Liver (tissue), 6 donors: ENCODE measurements at regions not wholly inside any gene's neighbourhood (a gene's known extent, or its start where the extent isn't known, plus 50 kb on each side); places are given as distances from the start of the nearest gene placed in this dataset.
"Not testable (repeated sequence)": the region's sequence is repeated elsewhere in the genome, so short reads cannot be mapped to it uniquely, and the experiment has no call there.

Experiments
- DNase-seq: peaks from one replicate; pipeline ENCODE4 v3.0.0-alpha.2; 2017; ENCODE audit warnings: low spot score
- H3K27ac ChIP-seq, 2 donors: one replicate each; pipeline ENCODE4 v1.7.0; 2013; ENCODE audit warnings: inconsistent platforms in 2 of 2, low read length in 2 of 2, control low read depth in 1 of 2, low read depth in 1 of 2, mild to moderate bottlenecking in 1 of 2
- H3K27me3 ChIP-seq, 4 donors: one replicate each; pipeline versions ENCODE4 v1.6.1 to v1.7.0; 2013; ENCODE audit warnings: low read length in 3 of 4, inconsistent platforms in 1 of 4, mild to moderate bottlenecking in 1 of 4, moderate library complexity in 1 of 4; ENCODE audit not compliant: control insufficient read depth in 4 of 4, insufficient read depth in 4 of 4
- H3K36me3 ChIP-seq, 4 donors: one replicate each; pipeline versions ENCODE4 v1.6.1 to v1.7.0; 2013; ENCODE audit warnings: low read length in 3 of 4, mild to moderate bottlenecking in 3 of 4, low read depth in 1 of 4, moderate library complexity in 1 of 4; ENCODE audit not compliant: control insufficient read depth in 4 of 4, insufficient read depth in 3 of 4
- H3K4me1 ChIP-seq, 4 donors: one replicate each; pipeline versions ENCODE4 v1.6.1 to v1.7.0; 2013; ENCODE audit warnings: low read length in 3 of 4, mild to moderate bottlenecking in 3 of 4, moderate library complexity in 1 of 4; ENCODE audit not compliant: control insufficient read depth in 4 of 4, insufficient read depth in 4 of 4
- H3K4me3 ChIP-seq, 3 donors: one replicate each; pipeline versions ENCODE4 v1.6.1 to v1.7.0; 2013; ENCODE audit warnings: low read length in 3 of 3, control low read depth in 1 of 3, low read depth in 1 of 3, mild to moderate bottlenecking in 1 of 3
- H3K9ac ChIP-seq, 2 donors: one replicate each; pipeline ENCODE4 v1.7.0; 2013; ENCODE audit warnings: low read length in 2 of 2, mild to moderate bottlenecking in 2 of 2, moderate library complexity in 2 of 2, control low read depth in 1 of 2, low read depth in 1 of 2
- H3K9me3 ChIP-seq, 4 donors: one replicate each; pipeline versions ENCODE4 v1.6.1 to v1.7.0; 2013; ENCODE audit warnings: low read length in 3 of 4; ENCODE audit not compliant: control insufficient read depth in 4 of 4
- WGBS: extraction: QIAGEN DNeasy Blood & Tissue Kit; methylation state at CpG from one replicate; pipeline ENCODE4 v1.1.7; 2013; 5-methylcytosine and 5-hydroxymethylcytosine counted together
- donor health status: healthy.
- donor health status: healthy.
- donor health status: healthy.

DNA sequence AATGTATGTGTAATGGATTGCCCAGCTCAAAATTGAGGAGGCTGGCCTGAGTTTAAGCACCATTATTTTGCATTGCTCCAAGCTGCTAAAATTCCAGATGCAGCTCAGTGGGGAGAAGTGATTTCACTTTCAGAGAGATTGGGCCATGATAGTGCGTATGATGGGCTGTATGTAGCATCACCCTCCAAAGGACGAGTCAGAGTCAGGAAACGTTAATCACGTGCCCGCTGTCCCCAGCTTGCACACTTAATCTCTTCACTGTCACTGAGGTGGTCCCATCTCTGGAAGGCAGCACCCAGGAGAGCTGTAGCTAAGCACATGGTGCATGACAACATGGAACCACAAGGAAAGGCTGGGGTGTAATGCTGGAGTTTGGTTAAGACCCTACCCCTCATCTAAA is 337.4 kb downstream of the ANAPC1 start:
- not testable (repeated sequence) for H3K9ac ChIP-seq, H3K36me3 ChIP-seq, H3K4me3 ChIP-seq, H3K27me3 ChIP-seq, H3K4me1 ChIP-seq, H3K9me3 ChIP-seq, H3K27ac ChIP-seq, DNase-seq
- 88% methylated on average over 5 of the region's 5 CpGs for WGBS

DNA sequence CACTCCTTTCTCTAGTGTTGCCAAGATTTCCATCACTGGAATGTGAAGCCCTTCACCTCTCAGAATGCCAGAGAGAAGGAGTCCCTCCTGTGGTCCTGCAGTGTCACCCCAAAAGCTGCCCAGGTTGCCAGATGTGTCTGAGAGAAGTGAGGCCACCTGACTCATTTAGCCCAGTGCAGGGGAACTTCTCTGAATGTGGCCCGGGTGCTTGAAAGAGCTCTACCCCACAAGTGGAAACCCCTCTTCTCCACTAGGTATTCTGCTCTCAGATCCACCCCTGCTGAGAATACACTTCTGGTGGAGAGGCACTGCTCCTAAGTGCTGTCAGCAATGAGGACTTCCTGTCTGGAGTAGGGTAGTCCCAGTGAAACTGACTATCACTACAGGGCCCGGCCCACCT is 334.8 kb downstream of the ANAPC1 start:
- not testable (repeated sequence) for H3K27ac ChIP-seq, DNase-seq, H3K27me3 ChIP-seq, H3K9me3 ChIP-seq, H3K9ac ChIP-seq, H3K4me1 ChIP-seq, H3K4me3 ChIP-seq, H3K36me3 ChIP-seq
- 95% methylated on average over 1 of the region's 2 CpGs for WGBS

DNA sequence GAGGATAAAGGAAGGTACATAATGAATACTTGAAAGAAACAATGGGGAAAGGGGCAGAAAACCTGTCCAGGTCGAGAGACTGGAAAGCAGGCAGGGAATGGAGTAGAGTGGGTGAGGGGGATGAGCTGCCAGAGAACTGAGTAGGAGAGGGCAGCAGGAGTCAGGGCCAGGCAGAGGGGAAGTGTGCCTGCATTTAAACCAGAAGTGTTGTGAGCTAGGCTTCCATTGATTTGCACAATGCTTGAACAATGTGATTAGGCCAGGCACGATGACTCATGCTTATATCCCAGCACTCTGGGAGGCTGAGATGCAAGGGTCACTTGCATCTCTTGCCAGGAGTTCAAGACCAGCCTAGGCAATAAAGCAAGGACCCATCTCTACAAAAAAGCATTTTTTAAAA is 332.6 kb downstream of the ANAPC1 start:
- WGBS = 66% methylated on average over 1 of the region's 2 CpGs
- not testable (repeated sequence) for H3K9ac ChIP-seq, H3K9me3 ChIP-seq, H3K4me1 ChIP-seq, H3K27ac ChIP-seq, H3K4me3 ChIP-seq, DNase-seq, H3K36me3 ChIP-seq, H3K27me3 ChIP-seq

DNA sequence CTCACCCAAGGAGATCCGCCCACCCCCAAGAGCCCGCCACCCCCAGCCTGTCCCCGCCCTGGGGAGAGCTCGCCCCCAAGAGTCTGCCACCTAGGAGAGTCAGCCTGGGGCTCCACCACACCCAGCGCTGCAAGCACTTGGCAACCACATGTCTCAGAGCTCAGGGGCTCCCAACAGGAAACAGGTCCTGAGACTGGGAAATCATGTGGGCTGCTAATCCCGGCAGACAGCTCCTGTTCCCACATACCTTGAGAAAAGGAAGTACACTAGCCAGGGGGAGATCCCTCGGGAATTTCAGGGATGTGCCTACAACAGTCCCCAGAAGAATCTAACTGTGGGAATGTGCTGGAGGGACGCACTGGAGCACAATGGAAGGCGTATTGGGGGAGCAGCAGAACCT is 331.4 kb downstream of the ANAPC1 start:
- no CpG with 5 or more reads among the region's 9 CpGs for WGBS
- not testable (repeated sequence) for H3K9ac ChIP-seq, H3K27me3 ChIP-seq, H3K4me3 ChIP-seq, H3K4me1 ChIP-seq, H3K9me3 ChIP-seq, DNase-seq, H3K36me3 ChIP-seq, H3K27ac ChIP-seq

DNA sequence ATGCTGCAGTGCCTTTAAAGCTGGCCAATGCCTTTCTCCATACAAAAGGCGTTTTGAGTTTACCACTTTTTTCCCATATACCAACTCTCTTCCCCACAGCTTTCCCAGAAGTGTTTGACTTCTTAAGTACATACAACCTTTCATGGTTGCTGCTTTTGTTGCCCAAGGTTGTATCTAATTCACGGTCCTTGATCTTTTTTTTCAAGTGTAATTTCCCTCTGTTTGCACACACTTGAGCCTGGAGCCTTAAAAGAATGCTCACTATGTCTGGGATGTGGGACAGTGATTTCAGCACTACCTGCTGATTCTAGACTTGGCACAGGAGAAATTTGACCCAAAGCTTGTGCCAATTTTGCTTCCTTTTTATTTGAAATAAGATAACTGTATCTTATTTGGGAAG is 324.7 kb downstream of the ANAPC1 start:
- WGBS = 68% methylated on average over 1 of the region's 2 CpGs
- not testable (repeated sequence) for H3K27me3 ChIP-seq, H3K9ac ChIP-seq, DNase-seq, H3K9me3 ChIP-seq, H3K4me3 ChIP-seq, H3K4me1 ChIP-seq, H3K27ac ChIP-seq, H3K36me3 ChIP-seq

DNA sequence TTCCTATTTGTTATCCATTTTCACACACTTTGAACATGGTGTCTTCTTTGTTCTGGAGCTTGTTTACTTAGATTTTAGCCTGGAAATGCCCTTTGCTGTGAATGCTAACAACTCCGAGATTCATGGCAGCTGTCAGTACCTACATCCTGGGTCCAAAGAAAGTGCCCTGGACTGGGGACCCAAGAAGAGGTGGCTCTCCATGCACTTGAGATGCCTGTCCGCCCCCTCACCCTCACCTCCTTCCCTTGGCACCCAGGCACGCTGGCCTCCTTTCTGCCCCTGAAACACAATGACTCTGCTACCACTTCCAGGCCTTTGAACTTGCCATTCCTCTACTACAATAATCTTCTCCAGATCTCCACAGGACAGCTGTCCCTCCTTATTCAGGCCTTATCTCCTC is 324.2 kb downstream of the ANAPC1 start:
- not testable (repeated sequence) for H3K9ac ChIP-seq, DNase-seq, H3K27ac ChIP-seq, H3K4me3 ChIP-seq, H3K4me1 ChIP-seq, H3K27me3 ChIP-seq, H3K36me3 ChIP-seq, H3K9me3 ChIP-seq
- 90% methylated on average over 1 of the region's 3 CpGs for WGBS
